HepG2 (cell line): ENCODE measurements at regions not wholly inside any gene's neighbourhood (a gene's known extent, or its start where the extent isn't known, plus 50 kb on each side); places are given as distances from the start of the nearest gene placed in this dataset.
"Not testable (repeated sequence)": the region's sequence is repeated elsewhere in the genome, so short reads cannot be mapped to it uniquely, and the experiment has no call there.

Experiments used
- FOXA3 ChIP-seq: IDR thresholded peaks from 2 replicates; pipeline ENCODE4 v1.6.1; 2016; ENCODE audit warnings: missing genetic modification reagents, missing compliant biosample characterization
- FOXP1 ChIP-seq, 2 experiments: fragments of 450-650 bp in 1 of 2; IDR thresholded peaks; 2 replicates each; pipeline ENCODE4 v1.6.1; 2017 to 2018; ENCODE audit warnings: antibody characterized with exemption in 1 of 2
- FOXP4 ChIP-seq: sonication (generic); formaldehyde crosslinking; IDR thresholded peaks from 2 replicates; pipeline ENCODE4 v1.4.0; 2020; ENCODE audit warnings: missing genetic modification reagents
- HNF1B ChIP-seq: sonication (generic); formaldehyde crosslinking; IDR thresholded peaks from 2 replicates; pipeline ENCODE4 v1.5.1; 2020; ENCODE audit warnings: mild to moderate bottlenecking, moderate library complexity, missing genetic modification reagents
- HNF4A ChIP-seq: sonication (generic); formaldehyde crosslinking; IDR thresholded peaks from 2 replicates; pipeline ENCODE4 v1.4.0; 2020; ENCODE audit warnings: missing genetic modification reagents
- LCORL ChIP-seq, 2 experiments: fragments of 450-650 bp in 1 of 2; sonication (generic) in 1 of 2; formaldehyde crosslinking in 1 of 2; IDR thresholded peaks; 2 replicates each; pipeline versions ENCODE4 v1.5.0 to v1.6.1; 2017 to 2020; ENCODE audit warnings: antibody characterized with exemption in 1 of 2, missing genetic modification reagents in 1 of 2
- PAXIP1 ChIP-seq: sonication (generic); formaldehyde crosslinking; conservative IDR thresholded peaks from 2 replicates; pipeline ENCODE4 v1.4.0; 2020; ENCODE audit warnings: mild to moderate bottlenecking, missing genetic modification reagents, moderate library complexity
- SALL1 ChIP-seq: sonication (generic); formaldehyde crosslinking; IDR thresholded peaks from 2 replicates; pipeline ENCODE4 v1.8.0; 2022; ENCODE audit warnings: mild to moderate bottlenecking, missing genetic modification reagents
- SOX6 ChIP-seq, 2 experiments: fragments of 450-650 bp in 1 of 2; sonication (generic) in 1 of 2; formaldehyde crosslinking in 1 of 2; IDR thresholded peaks; 2 replicates each; pipeline versions ENCODE4 v1.4.0 to v1.6.1; 2017 to 2020; ENCODE audit warnings: antibody characterized with exemption in 1 of 2, mild to moderate bottlenecking in 1 of 2, missing genetic modification reagents in 1 of 2

- TF ChIP-seq SOX6, FOXP1, LCORL (IDR thresholded peaks at IDR 0.05): not testable (repeated sequence)
- peak; percentile 48; the same call in 1 of the 2 replicates for TF ChIP-seq SOX6 (CRISPR knock-in tag; IDR thresholded peaks at IDR 0.05)
- peak; percentile 67; the same call in 1 of the 2 replicates for TF ChIP-seq FOXP1 (CRISPR knock-in tag; IDR thresholded peaks at IDR 0.05)
- TF ChIP-seq FOXP4 = peak; percentile 58
- peak; percentile 70 for TF ChIP-seq SALL1 (CRISPR knock-in tag)
- TF ChIP-seq PAXIP1 (CRISPR knock-in tag) = peak; percentile 89
- TF ChIP-seq HNF4A (CRISPR knock-in tag) = 0 out of 2 replicates have a peak, but pooled peaks have one; percentile 19
- peak; percentile 71; the same call in 1 of the 2 replicates for TF ChIP-seq LCORL (CRISPR knock-in tag; IDR thresholded peaks at IDR 0.05)
- TF ChIP-seq FOXA3 (CRISPR knock-in tag) = 0 out of 2 replicates have a peak, but pooled peaks have one; percentile 26
- peak; percentile 48; the same call in 1 of the 2 replicates for TF ChIP-seq HNF1B (CRISPR knock-in tag)
Measured at GRCh38 chr15:75771054-75771453, 58.4 kb upstream of the CSPG4 start (continued).
